Testis (tissue), 2 donors: ENCODE measurements at regions not wholly inside any gene's neighbourhood (a gene's known extent, or its start where the extent isn't known, plus 50 kb on each side); places are given as distances from the start of the nearest gene placed in this dataset.

ENCODE experiments used
- CTCF ChIP-seq, 3 experiments: fragments of 450-650 bp in 2 of 3; fragments of 200-600 bp in 1 of 3; sonication (generic) in 1 of 3; IDR thresholded peaks; one replicate each; pipeline ENCODE4 v1.5.1; 2016 to 2019; ENCODE audit warnings: antibody characterized with exemption in 3 of 3, mild to moderate bottlenecking in 2 of 3, moderate library complexity in 1 of 3
- POLR2A ChIP-seq: fragments of 450-650 bp; IDR thresholded peaks from one replicate; pipeline ENCODE4 v1.6.1; 2017; ENCODE audit warnings: antibody characterized with exemption, mild to moderate bottlenecking, moderate library complexity

GRCh38 chr10:7038416-7038815, 372.4 kb downstream of the SFMBT2 start:
- TF ChIP-seq POLR2A (no peak), CTCF (IDR thresholded peaks at IDR 0.05) (no peak)
